HL-60 (cell line): ENCODE measurements at regions not wholly inside any gene's neighbourhood (a gene's known extent, or its start where the extent isn't known, plus 50 kb on each side); places are given as distances from the start of the nearest gene placed in this dataset.

ENCODE experiments used
- GABPA ChIP-seq: IDR thresholded peaks from 2 replicates; pipeline ENCODE4 v1.6.1; 2012; ENCODE audit warnings: low read depth
- POLR2AphosphoS5 ChIP-seq: IDR thresholded peaks from 2 replicates; pipeline ENCODE4 v1.6.1; 2012; ENCODE audit warnings: low read depth
- TF ChIP-seq, protein P1 (sequence below): IDR thresholded peaks from one replicate; pipeline ENCODE4 v1.5.1; 2011; ENCODE audit warnings: low read length, control low read depth, inconsistent platforms; ENCODE audit not compliant: insufficient read depth
- TF ChIP-seq, protein P2 (sequence below): IDR thresholded peaks from 2 replicates; pipeline ENCODE4 v1.6.1; 2012; ENCODE audit warnings: low read depth; ENCODE audit not compliant: insufficient replicate concordance

- TF ChIP-seq, protein P1, sequence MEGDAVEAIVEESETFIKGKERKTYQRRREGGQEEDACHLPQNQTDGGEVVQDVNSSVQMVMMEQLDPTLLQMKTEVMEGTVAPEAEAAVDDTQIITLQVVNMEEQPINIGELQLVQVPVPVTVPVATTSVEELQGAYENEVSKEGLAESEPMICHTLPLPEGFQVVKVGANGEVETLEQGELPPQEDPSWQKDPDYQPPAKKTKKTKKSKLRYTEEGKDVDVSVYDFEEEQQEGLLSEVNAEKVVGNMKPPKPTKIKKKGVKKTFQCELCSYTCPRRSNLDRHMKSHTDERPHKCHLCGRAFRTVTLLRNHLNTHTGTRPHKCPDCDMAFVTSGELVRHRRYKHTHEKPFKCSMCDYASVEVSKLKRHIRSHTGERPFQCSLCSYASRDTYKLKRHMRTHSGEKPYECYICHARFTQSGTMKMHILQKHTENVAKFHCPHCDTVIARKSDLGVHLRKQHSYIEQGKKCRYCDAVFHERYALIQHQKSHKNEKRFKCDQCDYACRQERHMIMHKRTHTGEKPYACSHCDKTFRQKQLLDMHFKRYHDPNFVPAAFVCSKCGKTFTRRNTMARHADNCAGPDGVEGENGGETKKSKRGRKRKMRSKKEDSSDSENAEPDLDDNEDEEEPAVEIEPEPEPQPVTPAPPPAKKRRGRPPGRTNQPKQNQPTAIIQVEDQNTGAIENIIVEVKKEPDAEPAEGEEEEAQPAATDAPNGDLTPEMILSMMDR: no peak
- TF ChIP-seq GABPA: no peak
- TF ChIP-seq POLR2AphosphoS5: no peak
- TF ChIP-seq, protein P2, sequence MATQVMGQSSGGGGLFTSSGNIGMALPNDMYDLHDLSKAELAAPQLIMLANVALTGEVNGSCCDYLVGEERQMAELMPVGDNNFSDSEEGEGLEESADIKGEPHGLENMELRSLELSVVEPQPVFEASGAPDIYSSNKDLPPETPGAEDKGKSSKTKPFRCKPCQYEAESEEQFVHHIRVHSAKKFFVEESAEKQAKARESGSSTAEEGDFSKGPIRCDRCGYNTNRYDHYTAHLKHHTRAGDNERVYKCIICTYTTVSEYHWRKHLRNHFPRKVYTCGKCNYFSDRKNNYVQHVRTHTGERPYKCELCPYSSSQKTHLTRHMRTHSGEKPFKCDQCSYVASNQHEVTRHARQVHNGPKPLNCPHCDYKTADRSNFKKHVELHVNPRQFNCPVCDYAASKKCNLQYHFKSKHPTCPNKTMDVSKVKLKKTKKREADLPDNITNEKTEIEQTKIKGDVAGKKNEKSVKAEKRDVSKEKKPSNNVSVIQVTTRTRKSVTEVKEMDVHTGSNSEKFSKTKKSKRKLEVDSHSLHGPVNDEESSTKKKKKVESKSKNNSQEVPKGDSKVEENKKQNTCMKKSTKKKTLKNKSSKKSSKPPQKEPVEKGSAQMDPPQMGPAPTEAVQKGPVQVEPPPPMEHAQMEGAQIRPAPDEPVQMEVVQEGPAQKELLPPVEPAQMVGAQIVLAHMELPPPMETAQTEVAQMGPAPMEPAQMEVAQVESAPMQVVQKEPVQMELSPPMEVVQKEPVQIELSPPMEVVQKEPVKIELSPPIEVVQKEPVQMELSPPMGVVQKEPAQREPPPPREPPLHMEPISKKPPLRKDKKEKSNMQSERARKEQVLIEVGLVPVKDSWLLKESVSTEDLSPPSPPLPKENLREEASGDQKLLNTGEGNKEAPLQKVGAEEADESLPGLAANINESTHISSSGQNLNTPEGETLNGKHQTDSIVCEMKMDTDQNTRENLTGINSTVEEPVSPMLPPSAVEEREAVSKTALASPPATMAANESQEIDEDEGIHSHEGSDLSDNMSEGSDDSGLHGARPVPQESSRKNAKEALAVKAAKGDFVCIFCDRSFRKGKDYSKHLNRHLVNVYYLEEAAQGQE: no peak
These were observed 81.7 kb upstream of the GATA5 start for GRCh38 chr20:62557462-62557861.
